C4-2B (cell line): ENCODE measurements at regions not wholly inside any gene's neighbourhood (a gene's known extent, or its start where the extent isn't known, plus 50 kb on each side); places are given as distances from the start of the nearest gene placed in this dataset.

Experiments used
- ZFX ChIP-seq: fragments of 450-650 bp; IDR thresholded peaks from 2 replicates; pipeline ENCODE4 v1.6.1; 2017
- TF ChIP-seq, protein P1 (sequence below): fragments of 450-650 bp; conservative IDR thresholded peaks from 2 replicates; pipeline ENCODE4 v1.5.1; 2017; ENCODE audit warnings: mild to moderate bottlenecking

GRCh38 chr1:200351425-200351824 lies 58.4 kb downstream of the ZNF281 start:
- TF ChIP-seq, protein P1, sequence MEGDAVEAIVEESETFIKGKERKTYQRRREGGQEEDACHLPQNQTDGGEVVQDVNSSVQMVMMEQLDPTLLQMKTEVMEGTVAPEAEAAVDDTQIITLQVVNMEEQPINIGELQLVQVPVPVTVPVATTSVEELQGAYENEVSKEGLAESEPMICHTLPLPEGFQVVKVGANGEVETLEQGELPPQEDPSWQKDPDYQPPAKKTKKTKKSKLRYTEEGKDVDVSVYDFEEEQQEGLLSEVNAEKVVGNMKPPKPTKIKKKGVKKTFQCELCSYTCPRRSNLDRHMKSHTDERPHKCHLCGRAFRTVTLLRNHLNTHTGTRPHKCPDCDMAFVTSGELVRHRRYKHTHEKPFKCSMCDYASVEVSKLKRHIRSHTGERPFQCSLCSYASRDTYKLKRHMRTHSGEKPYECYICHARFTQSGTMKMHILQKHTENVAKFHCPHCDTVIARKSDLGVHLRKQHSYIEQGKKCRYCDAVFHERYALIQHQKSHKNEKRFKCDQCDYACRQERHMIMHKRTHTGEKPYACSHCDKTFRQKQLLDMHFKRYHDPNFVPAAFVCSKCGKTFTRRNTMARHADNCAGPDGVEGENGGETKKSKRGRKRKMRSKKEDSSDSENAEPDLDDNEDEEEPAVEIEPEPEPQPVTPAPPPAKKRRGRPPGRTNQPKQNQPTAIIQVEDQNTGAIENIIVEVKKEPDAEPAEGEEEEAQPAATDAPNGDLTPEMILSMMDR = no peak
- TF ChIP-seq ZFX = no peak
